T-cell (primary cell): ENCODE measurements at regions not wholly inside any gene's neighbourhood (a gene's known extent, or its start where the extent isn't known, plus 50 kb on each side); places are given as distances from the start of the nearest gene placed in this dataset.

Experiments
- ATAC-seq, 4 experiments: fragments of 200-7000 bp in 3 of 4; fragments of 150-1000 bp in 1 of 4; cut with Tn5 transposase; replicated peaks in 1 of 4; 1 replicate in 3 of 4; 2 replicates in 1 of 4; pipeline ENCODE4 v1.10.0; 2021; ENCODE audit warnings: moderate library complexity in 3 of 4, mild to moderate bottlenecking in 2 of 4, moderate number of reproducible peaks in 1 of 4
- CTCF ChIA-PET, 2 donors: fragments of 300-600 bp; sonication (Branson Sonifier 250); formaldehyde crosslinking; loops; one replicate each; lab custom pipeline; 2022; ENCODE audit warnings: antibody characterized with exemption in 2 of 2; lab: Charles Lee
- POLR2A ChIA-PET, 2 donors: fragments of 300-600 bp; sonication (Branson Sonifier 250); formaldehyde crosslinking; loops; one replicate each; lab custom pipeline; 2022; ENCODE audit warnings: antibody characterized with exemption in 2 of 2; lab: Charles Lee
- DNase-seq, 35 experiments: peaks; one replicate each; pipeline versions ENCODE4 v3.0.0 to v3.0.0-alpha.2; 2013 to 2023
- H3K27ac ChIP-seq: one replicate; pipeline ENCODE4 v1.5.1; 2013; ENCODE audit warnings: low read length
- H3K27me3 ChIP-seq, 2 experiments: replicated peaks in 1 of 2; 1 replicate in 1 of 2; 2 replicates in 1 of 2; pipeline versions ENCODE4 v1.6.1 to v1.7.0; 2013; ENCODE audit warnings: low read length in 1 of 2, mixed read lengths in 1 of 2; ENCODE audit not compliant: control insufficient read depth in 2 of 2, insufficient read depth in 2 of 2; ENCODE audit errors: extremely low read depth in 1 of 2
- H3K36me3 ChIP-seq, 2 donors: 1 replicate in 1 of 2; 2 replicates in 1 of 2; pipeline versions ENCODE4 v1.6.1 to v1.7.0; 2013; ENCODE audit warnings: low read length in 1 of 2; ENCODE audit not compliant: control insufficient read depth in 2 of 2, insufficient read depth in 1 of 2; ENCODE audit errors: extremely low read depth in 1 of 2
- H3K4me1 ChIP-seq, 2 experiments: 1 replicate in 1 of 2; 2 replicates in 1 of 2; pipeline versions ENCODE4 v1.6.1 to v1.7.0; 2013; ENCODE audit warnings: low read length in 2 of 2, mixed read lengths in 1 of 2; ENCODE audit not compliant: insufficient read depth in 2 of 2, control insufficient read depth in 1 of 2; ENCODE audit errors: extremely low read depth in 1 of 2
- H3K4me3 ChIP-seq, 2 donors: 1 replicate in 1 of 2; 2 replicates in 1 of 2; pipeline versions ENCODE4 v1.5.1 to v1.7.0; 2013; ENCODE audit warnings: mild to moderate bottlenecking in 2 of 2, low read length in 1 of 2, moderate library complexity in 1 of 2; ENCODE audit not compliant: control insufficient read depth in 1 of 2; ENCODE audit errors: extremely low read depth in 1 of 2
- H3K9me3 ChIP-seq: 2 replicates; pipeline ENCODE4 v1.7.0; 2013
- H3K27ac Mint-ChIP-seq, 2 donors: one replicate each; pipeline ENCODE4 v1.8.0; 2020 to 2021; ENCODE audit warnings: mild to moderate bottlenecking in 2 of 2, mixed read lengths in 2 of 2
- H3K27me3 Mint-ChIP-seq, 2 donors: one replicate each; pipeline ENCODE4 v1.8.0; 2021 to 2022; ENCODE audit warnings: mixed read lengths in 2 of 2
- H3K36me3 Mint-ChIP-seq: one replicate; pipeline ENCODE4 v1.8.0; 2021; ENCODE audit warnings: mixed read lengths
- H3K4me1 Mint-ChIP-seq, 3 donors: one replicate each; pipeline ENCODE4 v1.8.0; 2020 to 2022; ENCODE audit warnings: mixed read lengths in 3 of 3, mild to moderate bottlenecking in 1 of 3
- H3K4me3 Mint-ChIP-seq, 3 donors: one replicate each; pipeline ENCODE4 v1.8.0; 2020 to 2022; ENCODE audit warnings: mild to moderate bottlenecking in 3 of 3, mixed read lengths in 3 of 3, moderate library complexity in 3 of 3
- H3K9me3 Mint-ChIP-seq, 3 donors: one replicate each; pipeline ENCODE4 v1.8.0; 2020 to 2022; ENCODE audit warnings: mixed read lengths in 3 of 3
- WGBS: methylation state at CpG from one replicate; pipeline ENCODE4 v1.1.5; 2013; ENCODE audit warnings: missing lambda C conversion rate; ENCODE audit not compliant: insufficient coverage; 5-methylcytosine and 5-hydroxymethylcytosine counted together

GRCh38 chr5:92775711-92776615 is 805.1 kb downstream of the NR2F1-AS1 start:
- ChIA-PET POLR2A (interaction anchor here in 1 of 2 donors (0.5 kb wide), 1 partner anchor 15 kb away, joined by 8 read pairs; no protein-coding TSS in a partner anchor), CTCF (no interaction called here)
- Histone ChIP-seq H3K27ac (no peak overlapping the region), H3K4me3 (no peak overlapping the region), H3K4me1 (no peaks in the 10 kb centered on the region), H3K9me3 (no peaks in the 10 kb centered on the region), H3K36me3 (no peaks in the 10 kb centered on the region), H3K27me3 (no peaks in the 10 kb centered on the region)
- no peaks in the 10 kb centered on the region for H3K36me3 Mint-ChIP-seq
- peaks cover 0 to 23% (median 4%) of the 10 kb centered on the region in 3 donors for H3K9me3 Mint-ChIP-seq
- no peaks in the 10 kb centered on the region for H3K27me3 Mint-ChIP-seq
- H3K4me1 Mint-ChIP-seq: no peaks in the 10 kb centered on the region
- ATAC-seq (no peak), DNase-seq (no peak)
- H3K27ac Mint-ChIP-seq: no peak overlapping the region
- 65% methylated on average over 5 of the region's 5 CpGs for WGBS
- H3K4me3 Mint-ChIP-seq: no peak overlapping the region

GRCh38 chr5:92769978-92770377 is 811.0 kb downstream of the NR2F1-AS1 start:
- WGBS: 92% methylated on average over 2 of the region's 2 CpGs
- Histone ChIP-seq H3K9me3 (no peaks in the 10 kb centered on the region), H3K36me3 (no peaks in the 10 kb centered on the region), H3K27me3 (no peaks in the 10 kb centered on the region), H3K4me1 (no peaks in the 10 kb centered on the region), H3K27ac (no peak overlapping the region), H3K4me3 (no peak overlapping the region)
- Mint-ChIP-seq H3K4me3 (no peak overlapping the region), H3K9me3 (peaks cover 3 to 6% (median 5%) of the 10 kb centered on the region in 3 donors), H3K27me3 (no peaks in the 10 kb centered on the region), H3K36me3 (no peaks in the 10 kb centered on the region), H3K4me1 (no peaks in the 10 kb centered on the region), H3K27ac (no peak overlapping the region)
- ChIA-PET POLR2A (no interaction called here), CTCF (no interaction called here)
- ATAC-seq: no peak
- no peak for DNase-seq

GRCh38 chr5:92761585-92761984 is 819.4 kb downstream of the NR2F1-AS1 start:
- POLR2A ChIA-PET: no interaction called here
- H3K4me3 Mint-ChIP-seq: no peak overlapping the region
- no peak for DNase-seq
- no peaks in the 10 kb centered on the region for H3K4me1 Mint-ChIP-seq
- WGBS: no CpG with 5 or more reads among the region's 2 CpGs
- no peaks in the 10 kb centered on the region for H3K36me3 Mint-ChIP-seq
- no peak for ATAC-seq
- H3K9me3 Mint-ChIP-seq: peaks cover 0 to 4% (median 2%) of the 10 kb centered on the region in 3 donors
- CTCF ChIA-PET: no interaction called here
- Histone ChIP-seq H3K27ac (no peak overlapping the region), H3K4me3 (no peak overlapping the region), H3K4me1 (no peaks in the 10 kb centered on the region), H3K27me3 (no peaks in the 10 kb centered on the region), H3K36me3 (no peaks in the 10 kb centered on the region), H3K9me3 (no peaks in the 10 kb centered on the region)
- H3K27ac Mint-ChIP-seq: no peak overlapping the region
- no peaks in the 10 kb centered on the region for H3K27me3 Mint-ChIP-seq

GRCh38 chr5:92760550-92760949 is 820.5 kb downstream of the NR2F1-AS1 start:
- no peaks in the 10 kb centered on the region for H3K36me3 ChIP-seq
- no peaks in the 10 kb centered on the region for H3K27me3 ChIP-seq
- CTCF ChIA-PET: no interaction called here
- Mint-ChIP-seq H3K4me1 (no peaks in the 10 kb centered on the region), H3K36me3 (no peaks in the 10 kb centered on the region), H3K4me3 (no peak overlapping the region), H3K9me3 (peaks cover 0 to 4% (median 2%) of the 10 kb centered on the region in 3 donors), H3K27me3 (no peaks in the 10 kb centered on the region), H3K27ac (no peak overlapping the region)
- no peak for ATAC-seq
- no peaks in the 10 kb centered on the region for H3K4me1 ChIP-seq
- no peaks in the 10 kb centered on the region for H3K9me3 ChIP-seq
- no peak overlapping the region for H3K4me3 ChIP-seq
- POLR2A ChIA-PET: no interaction called here
- no peak overlapping the region for H3K27ac ChIP-seq
- WGBS: no CpG with 5 or more reads among the region's 2 CpGs
- no peak for DNase-seq

GRCh38 chr5:92758552-92758951 is 822.5 kb downstream of the NR2F1-AS1 start:
- no peaks in the 10 kb centered on the region for H3K9me3 ChIP-seq
- Mint-ChIP-seq H3K27me3 (no peaks in the 10 kb centered on the region), H3K36me3 (no peaks in the 10 kb centered on the region), H3K27ac (no peak overlapping the region), H3K9me3 (peaks cover 0 to 4% (median 0%) of the 10 kb centered on the region in 3 donors), H3K4me1 (no peaks in the 10 kb centered on the region), H3K4me3 (no peak overlapping the region)
- H3K27ac ChIP-seq: no peak overlapping the region
- no CpG with 5 or more reads among the region's 1 CpG for WGBS
- CTCF ChIA-PET: no interaction called here
- no peaks in the 10 kb centered on the region for H3K36me3 ChIP-seq
- ATAC-seq (no peak), DNase-seq (no peak)
- no peaks in the 10 kb centered on the region for H3K27me3 ChIP-seq
- H3K4me1 ChIP-seq: no peaks in the 10 kb centered on the region
- H3K4me3 ChIP-seq: no peak overlapping the region
- POLR2A ChIA-PET: no interaction called here

- Mint-ChIP-seq H3K36me3 (no peaks in the 10 kb centered on the region), H3K27ac (no peak overlapping the region), H3K9me3 (peaks cover 0 to 9% (median 4%) of the 10 kb centered on the region in 3 donors), H3K4me1 (no peaks in the 10 kb centered on the region), H3K4me3 (no peak overlapping the region), H3K27me3 (no peaks in the 10 kb centered on the region)
- Histone ChIP-seq H3K27ac (no peak overlapping the region), H3K36me3 (no peaks in the 10 kb centered on the region), H3K9me3 (no peaks in the 10 kb centered on the region), H3K4me3 (no peak overlapping the region), H3K27me3 (no peaks in the 10 kb centered on the region), H3K4me1 (no peaks in the 10 kb centered on the region)
- WGBS: no CpG with 5 or more reads among the region's 1 CpG
- DNase-seq (no peak), ATAC-seq (no peak)
- ChIA-PET CTCF (interaction anchor here in 1 of 2 donors (0.6 kb wide), 1 partner anchor 1063 kb away, joined by 3 read pairs; no protein-coding TSS in a partner anchor), POLR2A (no interaction called here)
Observed at GRCh38 chr5:92749943-92750342, 831.1 kb downstream of the NR2F1-AS1 start.
